ENCODE measurements at regions not wholly inside any gene's neighbourhood (a gene's known extent, or its start where the extent isn't known, plus 50 kb on each side); places are given as distances from the start of the nearest gene placed in this dataset.

- peak; percentile 2 for DNase-seq (ENCODE audit: low read depth, low spot score)
These were observed 198.5 kb upstream of the COL8A1 start for GRCh38 chr3:99439892-99440291.

GRCh38 chr3:99434190-99434589 is 204.2 kb upstream of the COL8A1 start:
- DNase-seq (ENCODE audit: low read depth, low spot score): no peak

GRCh38 chr3:99430348-99431134 is 207.9 kb upstream of the COL8A1 start:
- no peak for DNase-seq (ENCODE audit: low read depth, low spot score)

- DNase-seq (ENCODE audit: low read depth, low spot score): no peak
These were observed 208.9 kb upstream of the COL8A1 start for GRCh38 chr3:99429502-99429901.

GRCh38 chr3:99425930-99426329 is 212.5 kb upstream of the COL8A1 start:
- no peak for DNase-seq (ENCODE audit: low read depth, low spot score)

- no peak for DNase-seq (ENCODE audit: low read depth, low spot score)
These were observed 219.3 kb upstream of the COL8A1 start for GRCh38 chr3:99419116-99419515.

GRCh38 chr3:99418709-99419108 is 219.7 kb upstream of the COL8A1 start:
- no peak for DNase-seq (ENCODE audit: low read depth, low spot score)

- no peak for DNase-seq (ENCODE audit: low read depth, low spot score)
These were observed 220.2 kb upstream of the COL8A1 start for GRCh38 chr3:99418209-99418635.

- DNase-seq (ENCODE audit: low read depth, low spot score): no peak
These were observed 224.9 kb upstream of the COL8A1 start for GRCh38 chr3:99413504-99413903.

GRCh38 chr3:99410789-99411311 is 227.5 kb upstream of the COL8A1 start:
- no peak for DNase-seq (ENCODE audit: low read depth, low spot score)

- no peak for DNase-seq (ENCODE audit: low read depth, low spot score)
These were observed 228.4 kb upstream of the COL8A1 start for GRCh38 chr3:99409961-99410360.

GRCh38 chr3:99407257-99407656 is 231.1 kb upstream of the COL8A1 start:
- no peak for DNase-seq (ENCODE audit: low read depth, low spot score)

GRCh38 chr3:99402755-99403154 is 235.6 kb upstream of the COL8A1 start:
- DNase-seq (ENCODE audit: low read depth, low spot score): no peak

GRCh38 chr3:99400352-99400751 is 238.0 kb upstream of the COL8A1 start:
- no peak for DNase-seq (ENCODE audit: low read depth, low spot score)

- DNase-seq (ENCODE audit: low read depth, low spot score): no peak
These were observed 241.6 kb upstream of the COL8A1 start for GRCh38 chr3:99396651-99397275.

- DNase-seq (ENCODE audit: low read depth, low spot score): no peak
These were observed 243.3 kb upstream of the COL8A1 start for GRCh38 chr3:99394831-99395778.

GRCh38 chr3:99393961-99394360 is 244.4 kb upstream of the COL8A1 start:
- no peak for DNase-seq (ENCODE audit: low read depth, low spot score)

GRCh38 chr3:99388780-99389179 is 249.6 kb upstream of the COL8A1 start:
- DNase-seq (ENCODE audit: low read depth, low spot score): no peak

GRCh38 chr3:99384596-99384995 is 253.8 kb upstream of the COL8A1 start:
- DNase-seq (ENCODE audit: low read depth, low spot score): no peak

GRCh38 chr3:99376926-99377325 is 261.5 kb upstream of the COL8A1 start:
- DNase-seq (ENCODE audit: low read depth, low spot score): no peak

GRCh38 chr3:99373846-99374210 is 264.6 kb upstream of the COL8A1 start:
- no peak for DNase-seq (ENCODE audit: low read depth, low spot score)

Measured in ELF-1 (cell line).